ENCODE measurements at regions not wholly inside any gene's neighbourhood (a gene's known extent, or its start where the extent isn't known, plus 50 kb on each side); places are given as distances from the start of the nearest gene placed in this dataset.

DNA sequence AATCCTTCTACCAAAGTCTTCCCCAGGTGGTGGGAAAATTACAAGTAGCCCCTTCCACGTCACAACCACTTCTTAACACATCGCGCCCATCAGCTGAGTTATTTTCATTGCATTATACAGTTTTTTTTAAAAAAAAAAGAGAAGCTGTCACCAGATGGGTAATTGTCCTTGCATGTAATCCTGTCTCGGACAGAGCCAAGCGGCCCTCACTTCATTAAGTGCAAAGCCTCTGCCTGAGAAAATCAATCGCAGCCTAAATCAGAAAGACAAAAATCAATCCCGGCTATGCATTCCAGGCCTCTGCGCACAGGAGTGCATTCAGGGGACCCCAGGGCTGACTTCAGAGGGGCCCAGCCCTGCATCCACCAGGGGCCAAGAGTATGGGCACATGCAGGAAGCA is 538.9 kb downstream of the NPHP4 start:
- no peaks in the 10 kb centered on the region for H3K27me3 ChIP-seq
- no peak overlapping the region for H3K4me3 ChIP-seq
- H3K27ac ChIP-seq: no peak overlapping the region
- H3K9me3 ChIP-seq: no peaks in the 10 kb centered on the region
- 66% methylated on average over 8 of the region's 8 CpGs for whole genome bisulfite sequencing (ENCODE audit: insufficient coverage, low coverage, low lambda C conversion rate, missing lambda C conversion rate)
- ATAC-seq: no peak
- no peak for DNase-seq
- TF ChIP-seq POLR2A (IDR thresholded peaks at IDR 0.05): no peak
- TF ChIP-seq, protein P1, sequence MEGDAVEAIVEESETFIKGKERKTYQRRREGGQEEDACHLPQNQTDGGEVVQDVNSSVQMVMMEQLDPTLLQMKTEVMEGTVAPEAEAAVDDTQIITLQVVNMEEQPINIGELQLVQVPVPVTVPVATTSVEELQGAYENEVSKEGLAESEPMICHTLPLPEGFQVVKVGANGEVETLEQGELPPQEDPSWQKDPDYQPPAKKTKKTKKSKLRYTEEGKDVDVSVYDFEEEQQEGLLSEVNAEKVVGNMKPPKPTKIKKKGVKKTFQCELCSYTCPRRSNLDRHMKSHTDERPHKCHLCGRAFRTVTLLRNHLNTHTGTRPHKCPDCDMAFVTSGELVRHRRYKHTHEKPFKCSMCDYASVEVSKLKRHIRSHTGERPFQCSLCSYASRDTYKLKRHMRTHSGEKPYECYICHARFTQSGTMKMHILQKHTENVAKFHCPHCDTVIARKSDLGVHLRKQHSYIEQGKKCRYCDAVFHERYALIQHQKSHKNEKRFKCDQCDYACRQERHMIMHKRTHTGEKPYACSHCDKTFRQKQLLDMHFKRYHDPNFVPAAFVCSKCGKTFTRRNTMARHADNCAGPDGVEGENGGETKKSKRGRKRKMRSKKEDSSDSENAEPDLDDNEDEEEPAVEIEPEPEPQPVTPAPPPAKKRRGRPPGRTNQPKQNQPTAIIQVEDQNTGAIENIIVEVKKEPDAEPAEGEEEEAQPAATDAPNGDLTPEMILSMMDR (IDR thresholded peaks at IDR 0.05): no peak
- intact Hi-C loops (cut with DNase I): no loop called here
- H3K36me3 ChIP-seq: no peaks in the 10 kb centered on the region
- H3K4me1 ChIP-seq: no peaks in the 10 kb centered on the region

DNA sequence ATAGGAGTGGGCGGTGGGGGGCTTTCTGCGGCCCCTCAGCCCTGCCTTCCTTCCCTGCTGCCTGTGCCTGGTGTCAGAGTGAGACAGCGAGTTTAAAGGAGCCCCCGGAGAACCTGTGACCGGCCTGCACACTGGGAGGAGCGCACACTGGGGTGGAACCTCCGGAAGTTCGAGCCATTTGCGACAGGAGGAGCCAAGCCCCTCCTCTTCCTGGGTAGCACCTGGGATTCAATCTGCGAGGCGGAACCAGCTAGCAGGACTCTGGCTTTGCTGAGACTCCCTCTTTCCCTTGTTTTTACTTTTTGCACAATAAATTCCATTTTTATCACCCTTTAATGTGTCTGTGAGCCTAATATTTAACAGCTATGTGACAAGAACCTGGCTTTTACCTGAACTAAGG is 540.6 kb downstream of the NPHP4 start:
- H3K27me3 ChIP-seq: no peaks in the 10 kb centered on the region

DNA sequence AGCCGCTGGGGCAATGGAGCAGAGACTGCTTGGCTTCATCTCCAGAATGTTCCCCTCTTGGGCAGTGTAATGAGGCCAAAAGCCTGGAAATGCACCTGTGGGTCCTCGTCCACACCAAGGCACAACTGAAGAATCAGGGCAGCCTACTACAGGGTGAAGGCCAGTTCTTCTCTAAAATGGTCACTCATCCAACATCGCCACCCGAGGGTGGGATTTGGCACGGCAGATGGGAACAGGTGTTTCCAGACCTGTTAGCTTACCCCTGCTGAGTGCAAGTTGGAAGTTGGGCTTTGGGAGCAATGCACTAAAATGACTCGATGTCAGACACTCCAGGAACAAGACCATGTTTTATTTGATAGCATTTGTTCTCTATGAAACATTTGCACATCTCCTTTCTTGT is 543.7 kb downstream of the NPHP4 start:
- H3K4me3 ChIP-seq: no peak overlapping the region
- intact Hi-C loops (cut with DNase I): no loop called here
- DNase-seq (no peak), ATAC-seq (no peak)
- no peaks in the 10 kb centered on the region for H3K4me1 ChIP-seq
- no peaks in the 10 kb centered on the region for H3K27me3 ChIP-seq
- H3K27ac ChIP-seq: no peak overlapping the region
- no peaks in the 10 kb centered on the region for H3K36me3 ChIP-seq
- no peaks in the 10 kb centered on the region for H3K9me3 ChIP-seq
- no peak for TF ChIP-seq POLR2A (IDR thresholded peaks at IDR 0.05)
- TF ChIP-seq, protein P1 (IDR thresholded peaks at IDR 0.05): no peak
- WGBS (ENCODE audit: insufficient coverage, low coverage, low lambda C conversion rate, missing lambda C conversion rate): 48% methylated on average over 4 of the region's 6 CpGs

More for the DNA sequence above, 540.6 kb downstream of the NPHP4 start:
- WGBS (ENCODE audit: insufficient coverage, low coverage, low lambda C conversion rate, missing lambda C conversion rate): 46% methylated on average over 7 of the region's 11 CpGs
- no peak overlapping the region for H3K4me3 ChIP-seq
- ATAC-seq (no peak), DNase-seq (no peak)
- H3K4me1 ChIP-seq: no peaks in the 10 kb centered on the region
- no peak for TF ChIP-seq POLR2A (IDR thresholded peaks at IDR 0.05)
- TF ChIP-seq, protein P1 (IDR thresholded peaks at IDR 0.05): no peak
- H3K9me3 ChIP-seq: no peaks in the 10 kb centered on the region
- H3K36me3 ChIP-seq: no peaks in the 10 kb centered on the region
- no peak overlapping the region for H3K27ac ChIP-seq
- intact Hi-C loops (cut with DNase I): no loop called here

DNA sequence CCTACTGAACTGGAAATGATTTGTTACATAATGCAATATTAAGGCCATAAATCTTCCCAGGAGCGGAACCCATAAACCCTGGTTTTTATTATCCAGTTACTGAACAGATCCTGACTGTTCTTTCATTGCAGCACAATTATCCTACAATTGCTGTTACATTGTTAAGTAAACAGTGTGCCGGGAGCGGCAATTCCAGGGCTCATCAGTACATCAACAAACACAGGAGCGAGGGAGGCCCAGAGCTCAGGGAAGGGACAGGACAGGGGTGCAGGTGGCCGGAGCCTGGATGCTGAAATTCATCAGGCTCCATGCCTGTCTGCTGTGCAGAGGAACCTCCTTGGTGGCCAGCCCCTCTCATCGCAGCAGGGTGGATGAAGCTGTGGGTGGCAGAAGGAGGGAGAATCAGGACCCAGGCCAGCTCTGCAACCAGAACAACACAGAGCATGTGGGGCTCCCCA is 544.7 kb downstream of the NPHP4 start:
- H3K4me1 ChIP-seq: no peaks in the 10 kb centered on the region
- no peaks in the 10 kb centered on the region for H3K9me3 ChIP-seq
- no peak for ATAC-seq
- intact Hi-C loops (cut with DNase I): no loop called here
- no peak overlapping the region for H3K4me3 ChIP-seq
- DNase-seq: no peak
- 62% methylated on average over 4 of the region's 6 CpGs for WGBS (ENCODE audit: insufficient coverage, low coverage, low lambda C conversion rate, missing lambda C conversion rate)
- H3K27ac ChIP-seq: no peak overlapping the region
- no peaks in the 10 kb centered on the region for H3K36me3 ChIP-seq
- no peaks in the 10 kb centered on the region for H3K27me3 ChIP-seq
- TF ChIP-seq, protein P1 (IDR thresholded peaks at IDR 0.05): no peak
- TF ChIP-seq POLR2A (IDR thresholded peaks at IDR 0.05): no peak

DNA sequence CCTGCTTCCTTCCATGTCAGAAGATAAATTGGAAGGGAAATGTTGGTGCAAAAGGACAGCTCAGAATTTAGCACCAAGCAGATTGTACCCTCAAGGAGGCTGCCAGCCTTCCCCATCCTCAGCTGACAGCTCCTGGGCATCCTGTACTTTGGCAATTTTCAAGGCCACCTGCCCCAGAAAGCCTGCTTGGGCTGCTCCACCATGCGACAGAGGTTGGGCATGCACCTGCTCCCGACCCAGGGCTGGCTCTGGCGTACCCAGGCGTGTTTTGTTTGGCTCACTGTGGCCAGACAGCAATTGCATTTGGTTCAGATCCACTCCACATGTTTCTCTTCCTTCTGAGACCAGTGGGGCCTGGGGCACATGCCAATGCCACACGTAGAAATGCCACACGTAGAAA is 547.8 kb downstream of the NPHP4 start:
- no peak for TF ChIP-seq POLR2A (IDR thresholded peaks at IDR 0.05)
- TF ChIP-seq, protein P1 (IDR thresholded peaks at IDR 0.05): no peak
- no peak overlapping the region for H3K27ac ChIP-seq
- intact Hi-C loops (cut with DNase I): no loop called here
- no peak overlapping the region for H3K4me3 ChIP-seq
- WGBS (ENCODE audit: insufficient coverage, low coverage, low lambda C conversion rate, missing lambda C conversion rate): 64% methylated on average over 5 of the region's 6 CpGs
- no peaks in the 10 kb centered on the region for H3K4me1 ChIP-seq
- no peaks in the 10 kb centered on the region for H3K9me3 ChIP-seq
- no peaks in the 10 kb centered on the region for H3K27me3 ChIP-seq
- H3K36me3 ChIP-seq: no peaks in the 10 kb centered on the region
- ATAC-seq (no peak), DNase-seq (no peak)

Measured in right lobe of liver (tissue), 6 donors.